ENCODE measurements at regions not wholly inside any gene's neighbourhood (a gene's known extent, or its start where the extent isn't known, plus 50 kb on each side); places are given as distances from the start of the nearest gene placed in this dataset.

DNA sequence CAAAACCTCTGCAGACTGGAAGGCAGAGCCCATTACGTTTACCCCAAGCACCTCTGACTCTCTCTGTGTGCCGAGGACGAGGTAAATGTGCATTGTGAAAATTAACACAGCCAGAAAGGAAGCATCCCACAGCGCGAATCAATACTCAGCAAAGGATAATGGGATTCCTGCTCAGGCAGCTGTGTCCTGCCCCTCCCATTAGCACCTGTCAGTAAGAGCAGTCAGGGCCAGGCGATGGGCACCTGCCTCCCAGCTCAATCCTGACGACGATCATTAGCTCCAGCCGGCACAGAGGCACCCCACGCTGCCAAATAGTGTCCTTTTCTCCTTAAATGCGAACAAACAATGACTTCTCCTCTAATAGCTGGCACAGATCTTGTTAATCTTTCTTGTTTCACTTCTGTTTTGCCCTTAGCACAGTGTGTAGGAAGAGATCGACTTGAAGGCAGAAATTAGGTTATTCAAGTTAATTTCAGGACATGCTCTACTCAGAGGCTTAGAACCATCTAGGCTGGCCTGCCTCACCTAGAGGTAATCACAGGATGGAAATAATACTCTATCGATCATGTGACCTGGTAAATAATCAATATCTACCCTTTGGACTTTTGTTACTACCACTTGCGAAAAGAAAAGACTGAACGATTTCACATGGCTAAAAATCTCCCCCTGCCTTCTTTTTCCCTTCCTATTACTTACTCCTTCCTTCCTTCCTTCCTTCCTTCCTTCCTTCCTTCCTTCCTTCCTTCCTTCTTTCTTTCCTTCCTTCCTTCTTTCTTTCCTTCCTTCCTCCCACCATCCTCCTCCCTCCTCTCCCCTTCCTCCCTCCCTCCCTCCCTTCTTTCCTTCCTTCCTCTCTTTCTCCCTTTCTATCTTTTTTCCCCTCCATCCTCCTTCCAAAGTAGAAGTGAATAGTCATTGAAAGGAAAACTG, 487.9 kb upstream of the ID2 start:
- no peak for DNase-seq (ENCODE audit: low read depth)
- no peak overlapping the region for H3K4me3 ChIP-seq (ENCODE audit: low read depth, low read length)
- TF ChIP-seq, protein P1, sequence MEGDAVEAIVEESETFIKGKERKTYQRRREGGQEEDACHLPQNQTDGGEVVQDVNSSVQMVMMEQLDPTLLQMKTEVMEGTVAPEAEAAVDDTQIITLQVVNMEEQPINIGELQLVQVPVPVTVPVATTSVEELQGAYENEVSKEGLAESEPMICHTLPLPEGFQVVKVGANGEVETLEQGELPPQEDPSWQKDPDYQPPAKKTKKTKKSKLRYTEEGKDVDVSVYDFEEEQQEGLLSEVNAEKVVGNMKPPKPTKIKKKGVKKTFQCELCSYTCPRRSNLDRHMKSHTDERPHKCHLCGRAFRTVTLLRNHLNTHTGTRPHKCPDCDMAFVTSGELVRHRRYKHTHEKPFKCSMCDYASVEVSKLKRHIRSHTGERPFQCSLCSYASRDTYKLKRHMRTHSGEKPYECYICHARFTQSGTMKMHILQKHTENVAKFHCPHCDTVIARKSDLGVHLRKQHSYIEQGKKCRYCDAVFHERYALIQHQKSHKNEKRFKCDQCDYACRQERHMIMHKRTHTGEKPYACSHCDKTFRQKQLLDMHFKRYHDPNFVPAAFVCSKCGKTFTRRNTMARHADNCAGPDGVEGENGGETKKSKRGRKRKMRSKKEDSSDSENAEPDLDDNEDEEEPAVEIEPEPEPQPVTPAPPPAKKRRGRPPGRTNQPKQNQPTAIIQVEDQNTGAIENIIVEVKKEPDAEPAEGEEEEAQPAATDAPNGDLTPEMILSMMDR (IDR thresholded peaks at IDR 0.05; ENCODE audit: low read depth, low read length) = no peak
- TF ChIP-seq POLR2A (IDR thresholded peaks at IDR 0.05; ENCODE audit: extremely low read depth, insufficient read length) (no peak), MYC (IDR thresholded peaks at IDR 0.05; ENCODE audit: low read depth, low read length) (no peak)
- TF ChIP-seq, protein P2, sequence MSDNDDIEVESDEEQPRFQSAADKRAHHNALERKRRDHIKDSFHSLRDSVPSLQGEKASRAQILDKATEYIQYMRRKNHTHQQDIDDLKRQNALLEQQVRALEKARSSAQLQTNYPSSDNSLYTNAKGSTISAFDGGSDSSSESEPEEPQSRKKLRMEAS (IDR thresholded peaks at IDR 0.05; ENCODE audit: low read depth, low read length) = no peak

DNA sequence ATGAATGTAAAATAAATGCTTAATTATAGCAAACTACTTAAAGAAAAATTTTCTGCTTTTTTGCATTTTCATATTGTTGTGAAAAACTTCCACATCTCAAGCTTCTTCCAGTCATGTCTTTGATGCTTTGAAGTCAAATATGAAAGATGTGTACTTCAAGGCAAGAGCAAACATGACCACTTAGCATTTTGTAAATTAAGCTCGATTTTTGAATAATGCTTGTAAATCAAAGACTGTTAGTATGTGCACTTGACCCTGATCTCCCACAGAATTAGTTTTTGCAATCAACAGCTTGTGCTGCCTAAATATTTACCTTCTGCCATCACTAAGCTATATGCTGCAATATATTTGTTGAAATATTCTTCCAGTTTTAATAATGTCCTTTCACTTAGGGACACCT, 486.1 kb upstream of the ID2 start:
- no peak for DNase-seq (ENCODE audit: low read depth)
- TF ChIP-seq POLR2A (IDR thresholded peaks at IDR 0.05; ENCODE audit: extremely low read depth, insufficient read length) = no peak
- TF ChIP-seq, protein P2 (IDR thresholded peaks at IDR 0.05; ENCODE audit: low read depth, low read length) = no peak
- TF ChIP-seq MYC (IDR thresholded peaks at IDR 0.05; ENCODE audit: low read depth, low read length) = no peak
- TF ChIP-seq, protein P1 (IDR thresholded peaks at IDR 0.05; ENCODE audit: low read depth, low read length) = no peak
- no peak overlapping the region for H3K4me3 ChIP-seq (ENCODE audit: low read depth, low read length)

DNA sequence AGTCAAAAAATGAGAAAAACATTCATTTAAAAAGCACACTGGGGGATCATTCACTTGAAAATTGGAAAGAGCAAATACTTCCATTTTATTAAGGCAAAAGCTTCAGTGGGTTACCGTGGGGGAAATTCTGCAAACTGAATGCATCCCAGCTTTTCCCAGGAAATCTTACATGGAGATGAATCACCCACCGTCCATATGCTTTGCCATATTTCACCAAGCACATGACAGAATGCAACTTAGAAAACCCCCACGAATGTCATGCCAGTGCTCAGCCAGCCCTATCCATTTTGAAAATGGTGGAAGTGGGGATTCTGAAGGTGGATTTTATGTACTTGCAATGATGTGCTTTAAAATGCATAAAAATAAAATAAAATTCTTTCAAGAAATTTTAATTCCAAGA, 485.5 kb upstream of the ID2 start:
- no peak for DNase-seq (ENCODE audit: low read depth)
- no peak overlapping the region for H3K4me3 ChIP-seq (ENCODE audit: low read depth, low read length)
- TF ChIP-seq, protein P2 (IDR thresholded peaks at IDR 0.05; ENCODE audit: low read depth, low read length) = no peak
- TF ChIP-seq, protein P1 (IDR thresholded peaks at IDR 0.05; ENCODE audit: low read depth, low read length) = no peak
- TF ChIP-seq MYC (IDR thresholded peaks at IDR 0.05; ENCODE audit: low read depth, low read length) = no peak

DNA sequence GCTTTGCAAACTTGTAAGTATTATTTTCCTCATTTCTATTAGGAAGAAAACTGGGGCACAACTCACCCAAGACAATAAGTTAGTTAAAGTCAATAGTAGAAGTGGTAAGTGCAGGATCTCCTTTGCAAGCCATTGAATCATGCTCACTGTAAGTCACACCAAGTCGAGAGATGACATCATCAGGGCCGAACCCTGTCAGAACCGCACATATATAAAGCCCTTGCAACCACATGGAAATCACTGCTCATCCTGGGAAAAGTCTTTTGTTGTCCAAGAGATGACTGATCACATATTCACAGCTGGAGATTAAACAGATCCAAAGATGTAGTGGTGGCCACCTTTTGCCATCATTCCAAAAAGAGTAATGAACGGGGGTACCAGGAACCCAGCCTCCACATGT, 484.8 kb upstream of the ID2 start:
- no peak overlapping the region for H3K4me3 ChIP-seq (ENCODE audit: low read depth, low read length)
- DNase-seq (ENCODE audit: low read depth) = no peak
- TF ChIP-seq, protein P2 (IDR thresholded peaks at IDR 0.05; ENCODE audit: low read depth, low read length) = no peak
- TF ChIP-seq, protein P1 (IDR thresholded peaks at IDR 0.05; ENCODE audit: low read depth, low read length) = no peak
- TF ChIP-seq MYC (IDR thresholded peaks at IDR 0.05; ENCODE audit: low read depth, low read length) (no peak), POLR2A (IDR thresholded peaks at IDR 0.05; ENCODE audit: extremely low read depth, insufficient read length) (no peak)

DNA sequence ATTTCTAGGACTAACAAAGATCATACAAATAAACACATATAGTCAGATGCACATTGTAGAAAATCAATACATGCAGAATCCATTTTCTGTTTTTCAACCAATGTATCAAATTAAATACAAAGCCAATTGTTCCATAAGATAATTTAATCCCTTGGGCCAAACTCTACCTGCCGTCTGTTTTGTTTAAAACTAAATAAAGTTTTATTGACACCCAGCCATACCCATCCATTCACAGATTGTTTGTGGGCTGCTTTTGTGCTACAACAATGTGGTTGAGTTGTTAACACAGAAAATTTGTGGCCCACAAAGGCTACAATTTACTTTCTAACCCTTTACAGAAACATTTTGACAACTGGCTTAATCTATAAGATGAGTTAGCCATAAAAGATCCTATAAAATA, 484.0 kb upstream of the ID2 start:
- TF ChIP-seq, protein P2 (IDR thresholded peaks at IDR 0.05; ENCODE audit: low read depth, low read length) = no peak
- TF ChIP-seq MYC (IDR thresholded peaks at IDR 0.05; ENCODE audit: low read depth, low read length) (no peak), POLR2A (IDR thresholded peaks at IDR 0.05; ENCODE audit: extremely low read depth, insufficient read length) (no peak)
- TF ChIP-seq, protein P1 (IDR thresholded peaks at IDR 0.05; ENCODE audit: low read depth, low read length) = no peak
- H3K4me3 ChIP-seq (ENCODE audit: low read depth, low read length) = no peak overlapping the region
- no peak for DNase-seq (ENCODE audit: low read depth)

Measured in NB4 (cell line).